Keratinocyte (primary cell): ENCODE measurements at regions not wholly inside any gene's neighbourhood (a gene's known extent, or its start where the extent isn't known, plus 50 kb on each side); places are given as distances from the start of the nearest gene placed in this dataset.

Experiments
- DNase-seq: peaks from one replicate; pipeline ENCODE4 v3.0.0-alpha.2; 2011; ENCODE audit warnings: low read depth, missing footprints, low spot score
- FAIRE-seq: peaks from 2 replicates; lab custom pipeline; 2011; peaks lifted over from hg19 to GRCh38; lab: Jason Lieb, UNC
- H2AFZ ChIP-seq: 2 replicates; pipeline ENCODE4 v1.6.0; 2012; ENCODE audit warnings: low read length, control low read depth, inconsistent platforms; ENCODE audit not compliant: control insufficient read depth
- H3K27ac ChIP-seq: 2 replicates; pipeline ENCODE4 v1.5.1; 2011; ENCODE audit warnings: low read length; ENCODE audit not compliant: control insufficient read depth, insufficient read depth
- H3K27me3 ChIP-seq: 3 replicates; pipeline ENCODE4 v1.6.0; 2011; ENCODE audit warnings: low read length; ENCODE audit not compliant: control insufficient read depth, insufficient read depth; ENCODE audit errors: extremely low read depth
- H3K36me3 ChIP-seq, 2 experiments: 2 replicates in 1 of 2; 3 replicates in 1 of 2; pipeline ENCODE4 v1.5.1; 2011; ENCODE audit warnings: low read length in 2 of 2, mild to moderate bottlenecking in 1 of 2; ENCODE audit not compliant: control insufficient read depth in 2 of 2, insufficient read depth in 2 of 2; ENCODE audit errors: extremely low read depth in 1 of 2
- H3K4me1 ChIP-seq: 3 replicates; pipeline ENCODE4 v1.5.1; 2011; ENCODE audit warnings: low read length; ENCODE audit not compliant: control insufficient read depth, insufficient read depth; ENCODE audit errors: extremely low read depth
- H3K4me2 ChIP-seq: 3 replicates; pipeline ENCODE4 v1.6.0; 2011; ENCODE audit warnings: low read depth, low read length; ENCODE audit not compliant: control insufficient read depth, insufficient read depth; ENCODE audit errors: extremely low read depth
- H3K4me3 ChIP-seq, 3 experiments: fragments of 200-600 bp in 1 of 3; sonication (generic) in 1 of 3; 2 replicates in 2 of 3; 3 replicates in 1 of 3; pipeline ENCODE4 v1.5.1; 2011 to 2016; ENCODE audit warnings: low read length in 3 of 3, mild to moderate bottlenecking in 3 of 3, control low read depth in 2 of 3, inconsistent platforms in 1 of 3, low read depth in 1 of 3, mixed read lengths in 1 of 3, mixed run types in 1 of 3, moderate library complexity in 1 of 3; ENCODE audit not compliant: control insufficient read depth in 2 of 3, insufficient read depth in 2 of 3; ENCODE audit errors: extremely low read depth in 1 of 3
- H3K79me2 ChIP-seq: 2 replicates; pipeline ENCODE4 v1.6.0; 2012; ENCODE audit warnings: low read length; ENCODE audit not compliant: control insufficient read depth, insufficient read depth
- H3K9ac ChIP-seq: 3 replicates; pipeline ENCODE4 v1.6.0; 2011; ENCODE audit warnings: low read length; ENCODE audit not compliant: control insufficient read depth, insufficient read depth; ENCODE audit errors: extremely low read depth
- H3K9me1 ChIP-seq: 3 replicates; pipeline ENCODE4 v1.6.0; 2011; ENCODE audit warnings: low read length; ENCODE audit not compliant: control insufficient read depth, insufficient read depth; ENCODE audit errors: extremely low read depth
- H3K9me3 ChIP-seq: 2 replicates; pipeline ENCODE4 v1.5.1; 2012; ENCODE audit warnings: low read depth, low read length; ENCODE audit not compliant: control insufficient read depth
- H4K20me1 ChIP-seq: 3 replicates; pipeline ENCODE4 v1.6.0; 2011; ENCODE audit warnings: low read length; ENCODE audit not compliant: control insufficient read depth, insufficient read depth; ENCODE audit errors: extremely low read depth
- CTCF ChIP-seq, 3 experiments: IDR thresholded peaks in 1 of 3; conservative IDR thresholded peaks in 1 of 3; optimal IDR thresholded peaks in 1 of 3; 2 replicates in 2 of 3; 3 replicates in 1 of 3; pipeline versions ENCODE3 to v1.5.1; 2011; ENCODE audit warnings: low read length in 3 of 3, mild to moderate bottlenecking in 3 of 3, moderate library complexity in 2 of 3, control low read depth in 1 of 3, inconsistent platforms in 1 of 3; ENCODE audit not compliant: insufficient read depth in 2 of 3; ENCODE audit errors: extremely low read depth in 1 of 3
- EZH2 ChIP-seq: IDR thresholded peaks from one replicate; pipeline ENCODE4 v1.6.1; 2012; ENCODE audit warnings: inconsistent platforms, mild to moderate bottlenecking, low read length, moderate library complexity
- dilution Hi-C: fragments of 300-500 bp; cut with MboI; formaldehyde crosslinking; loops from one replicate; pipeline ENCODE4 v1.7.0; 2020; ENCODE audit warnings: low sequenced_read_pairs; ENCODE audit not compliant: extremely low pct_ligation_motif_present

- TF ChIP-seq EZH2 (no peak), CTCF (optimal IDR thresholded peaks at IDR 0.05 in 1 of 3, IDR thresholded peaks at IDR 0.05 in 1 of 3, conservative IDR thresholded peaks at IDR 0.05 in 1 of 3; ENCODE audit: extremely low read depth in 1 of 3, insufficient read depth in 2 of 3, low read length in 3 of 3) (no peak)
- dilution Hi-C loops = no loop called here
- no peak overlapping the region for H3K4me2 ChIP-seq
- no peaks in the 10 kb centered on the region for H4K20me1 ChIP-seq
- H3K27ac ChIP-seq = no peak overlapping the region
- H3K9ac ChIP-seq = no peak overlapping the region
- no peaks in the 10 kb centered on the region for H3K79me2 ChIP-seq
- DNase-seq = no peak
- no peak overlapping the region for H2AFZ ChIP-seq
- no peaks in the 10 kb centered on the region for H3K36me3 ChIP-seq
- no peaks in the 10 kb centered on the region for H3K9me3 ChIP-seq
- no peaks in the 10 kb centered on the region for H3K9me1 ChIP-seq
- FAIRE-seq = no peak
- H3K4me1 ChIP-seq = no peaks in the 10 kb centered on the region
- H3K27me3 ChIP-seq = no peaks in the 10 kb centered on the region
- no peak overlapping the region for H3K4me3 ChIP-seq
Observed at GRCh38 chr5:109951758-109952157, 262.0 kb downstream of the MAN2A1 start.

- Histone ChIP-seq H2AFZ (no peak overlapping the region), H3K9me3 (no peaks in the 10 kb centered on the region), H3K36me3 (no peaks in the 10 kb centered on the region), H3K4me2 (no peak overlapping the region), H3K9ac (no peak overlapping the region), H4K20me1 (no peaks in the 10 kb centered on the region), H3K27me3 (no peaks in the 10 kb centered on the region), H3K27ac (no peak overlapping the region), H3K79me2 (no peaks in the 10 kb centered on the region), H3K9me1 (no peaks in the 10 kb centered on the region), H3K4me3 (no peak overlapping the region), H3K4me1 (no peaks in the 10 kb centered on the region)
- TF ChIP-seq EZH2 (no peak), CTCF (optimal IDR thresholded peaks at IDR 0.05 in 1 of 3, IDR thresholded peaks at IDR 0.05 in 1 of 3, conservative IDR thresholded peaks at IDR 0.05 in 1 of 3; ENCODE audit: extremely low read depth in 1 of 3, insufficient read depth in 2 of 3, low read length in 3 of 3) (no peak)
- no peak for DNase-seq
- dilution Hi-C loops = no loop called here
- no peak for FAIRE-seq
Observed at GRCh38 chr5:109953761-109954160, 264.0 kb downstream of the MAN2A1 start.
